A673 (cell line): ENCODE measurements at regions not wholly inside any gene's neighbourhood (a gene's known extent, or its start where the extent isn't known, plus 50 kb on each side); places are given as distances from the start of the nearest gene placed in this dataset.

Source experiments
- BruUV-seq: library from RNA; stranded (reverse); fragments of 400-500 nt; replicated peaks from 2 replicates; lab custom pipeline; 2021; lab: Mats Ljungman, UMichigan
- CTCF ChIA-PET: fragments of 300-600 bp; sonication (Branson Sonifier 250); formaldehyde crosslinking; loops from one replicate; lab custom pipeline; 2022; ENCODE audit warnings: antibody characterized with exemption; lab: Charles Lee
- POLR2A ChIA-PET: fragments of 300-600 bp; sonication (Branson Sonifier 250); formaldehyde crosslinking; loops from one replicate; lab custom pipeline; 2022; ENCODE audit warnings: antibody characterized with exemption; ENCODE audit not compliant: low non-redundant PET; lab: Charles Lee
- DNase-seq: peaks from one replicate; pipeline ENCODE4 v3.0.0-alpha.2; 2015; ENCODE audit warnings: low spot score
- H3K27ac ChIP-seq: fragments of 200-600 bp; sonication (generic); 2 replicates; pipeline ENCODE4 v1.5.1; 2016; ENCODE audit warnings: mixed run types, low read depth, mild to moderate bottlenecking, mixed read lengths, antibody characterized with exemption, low read length; ENCODE audit not compliant: poor library complexity, severe bottlenecking
- H3K27me3 ChIP-seq: fragments of 200-600 bp; sonication (generic); replicated peaks from 2 replicates; pipeline ENCODE4 v1.6.1; 2017; ENCODE audit warnings: mixed run types, low read depth, mild to moderate bottlenecking, mixed read lengths, antibody characterized with exemption, low read length; ENCODE audit not compliant: insufficient read depth, poor library complexity
- H3K36me3 ChIP-seq: fragments of 200-600 bp; sonication (generic); 2 replicates; pipeline ENCODE4 v1.6.1; 2016; ENCODE audit warnings: mixed run types, mild to moderate bottlenecking, mixed read lengths, antibody characterized with exemption, low read length; ENCODE audit not compliant: insufficient read depth, poor library complexity, severe bottlenecking
- H3K4me1 ChIP-seq: fragments of 200-600 bp; sonication (generic); 2 replicates; pipeline ENCODE4 v1.6.1; 2017; ENCODE audit warnings: mixed run types, mild to moderate bottlenecking, mixed read lengths, antibody characterized with exemption, low read length; ENCODE audit not compliant: insufficient read depth, poor library complexity, severe bottlenecking
- H3K4me3 ChIP-seq: fragments of 200-600 bp; sonication (generic); 2 replicates; pipeline ENCODE4 v1.5.1; 2016; ENCODE audit warnings: low read depth, mixed run types, mild to moderate bottlenecking, mixed read lengths, low read length; ENCODE audit not compliant: poor library complexity, severe bottlenecking
- H3K9me3 ChIP-seq: fragments of 200-600 bp; sonication (generic); 2 replicates; pipeline ENCODE4 v1.6.1; 2016; ENCODE audit warnings: mixed run types, low read depth, mild to moderate bottlenecking, mixed read lengths, antibody characterized with exemption, low read length; ENCODE audit not compliant: poor library complexity, severe bottlenecking
- EZH2 ChIP-seq: fragments of 200-600 bp; sonication (generic); IDR thresholded peaks from 2 replicates; pipeline ENCODE4 v1.6.1; 2017; ENCODE audit warnings: borderline replicate concordance, low read depth, mild to moderate bottlenecking, mixed read lengths, antibody characterized with exemption, low read length; ENCODE audit not compliant: poor library complexity, severe bottlenecking
- intact Hi-C: fragments of 100-400 bp; cut with micrococcal nuclease; formaldehyde crosslinking; loops from one replicate; pipeline ENCODE4 v1.10.0; 2022; ENCODE audit not compliant: unreplicated experiment
- TF ChIP-seq, protein P1 (sequence below): fragments of 300-800, 200-600 bp; sonication (generic); conservative IDR thresholded peaks from 2 replicates; pipeline ENCODE4 v1.5.1; 2017; ENCODE audit warnings: low read depth, mild to moderate bottlenecking, antibody characterized with exemption, low read length, moderate library complexity, mixed read lengths

DNA sequence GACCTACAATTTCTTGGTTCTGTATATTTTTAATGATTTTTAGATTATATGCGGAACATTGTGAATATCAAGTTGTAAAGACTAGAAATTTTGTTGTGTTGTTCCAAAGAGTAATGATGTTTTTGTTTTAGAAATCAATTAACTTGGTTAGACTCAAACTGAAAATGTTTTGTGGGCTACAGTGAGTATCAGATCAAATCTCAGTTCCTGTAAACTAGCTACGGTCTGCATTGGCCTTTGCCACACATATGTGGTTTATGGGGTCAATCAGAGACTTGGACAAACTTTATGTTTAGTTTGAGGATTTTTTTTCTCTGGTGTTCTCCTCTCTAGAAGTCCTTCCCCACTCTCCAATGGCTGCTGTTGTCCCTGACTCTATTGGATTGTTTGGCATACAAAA lies 308.0 kb upstream of the THRB start:
- BruUV-seq: no TSS peak
- POLR2A ChIA-PET: no interaction called here
- H3K4me1 ChIP-seq: no peaks in the 10 kb centered on the region

DNA sequence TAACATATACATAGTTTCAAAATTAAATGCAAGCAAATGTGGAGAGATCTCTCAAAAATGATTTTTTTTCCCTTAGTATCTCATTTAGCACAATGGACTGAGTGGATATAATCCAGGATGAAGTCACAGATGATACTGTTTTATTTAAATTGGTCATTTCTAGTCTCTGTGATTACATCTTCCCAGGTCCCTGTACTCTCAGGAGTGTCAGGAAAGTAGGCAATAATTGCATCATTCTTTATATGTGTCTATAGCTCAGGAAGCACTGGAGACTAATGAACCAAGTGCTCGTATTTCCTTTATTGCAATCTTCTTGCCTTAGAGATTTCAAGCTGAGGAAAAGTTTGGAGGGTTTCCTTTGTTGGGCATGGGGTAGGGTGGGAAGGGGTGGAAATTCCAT lies 309.4 kb upstream of the THRB start:
- Histone ChIP-seq H3K27me3 (no peaks in the 10 kb centered on the region), H3K4me3 (no peak overlapping the region), H3K36me3 (no peaks in the 10 kb centered on the region), H3K4me1 (no peaks in the 10 kb centered on the region), H3K9me3 (no peaks in the 10 kb centered on the region), H3K27ac (no peak overlapping the region)
- TF ChIP-seq, protein P1, sequence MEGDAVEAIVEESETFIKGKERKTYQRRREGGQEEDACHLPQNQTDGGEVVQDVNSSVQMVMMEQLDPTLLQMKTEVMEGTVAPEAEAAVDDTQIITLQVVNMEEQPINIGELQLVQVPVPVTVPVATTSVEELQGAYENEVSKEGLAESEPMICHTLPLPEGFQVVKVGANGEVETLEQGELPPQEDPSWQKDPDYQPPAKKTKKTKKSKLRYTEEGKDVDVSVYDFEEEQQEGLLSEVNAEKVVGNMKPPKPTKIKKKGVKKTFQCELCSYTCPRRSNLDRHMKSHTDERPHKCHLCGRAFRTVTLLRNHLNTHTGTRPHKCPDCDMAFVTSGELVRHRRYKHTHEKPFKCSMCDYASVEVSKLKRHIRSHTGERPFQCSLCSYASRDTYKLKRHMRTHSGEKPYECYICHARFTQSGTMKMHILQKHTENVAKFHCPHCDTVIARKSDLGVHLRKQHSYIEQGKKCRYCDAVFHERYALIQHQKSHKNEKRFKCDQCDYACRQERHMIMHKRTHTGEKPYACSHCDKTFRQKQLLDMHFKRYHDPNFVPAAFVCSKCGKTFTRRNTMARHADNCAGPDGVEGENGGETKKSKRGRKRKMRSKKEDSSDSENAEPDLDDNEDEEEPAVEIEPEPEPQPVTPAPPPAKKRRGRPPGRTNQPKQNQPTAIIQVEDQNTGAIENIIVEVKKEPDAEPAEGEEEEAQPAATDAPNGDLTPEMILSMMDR: no peak
- no peak for TF ChIP-seq EZH2
- no peak for DNase-seq
- CTCF ChIA-PET: no interaction called here
- POLR2A ChIA-PET: no interaction called here
- intact Hi-C loops: no loop called here
- no TSS peak for BruUV-seq

More for the DNA sequence above, 308.0 kb upstream of the THRB start:
- H3K27ac ChIP-seq: no peak overlapping the region
- no peaks in the 10 kb centered on the region for H3K36me3 ChIP-seq
- DNase-seq: no peak
- no peaks in the 10 kb centered on the region for H3K27me3 ChIP-seq
- H3K4me3 ChIP-seq: no peak overlapping the region
- CTCF ChIA-PET: no interaction called here
- TF ChIP-seq, protein P1: no peak
- no peak for TF ChIP-seq EZH2
- intact Hi-C loops: no loop called here
- no peaks in the 10 kb centered on the region for H3K9me3 ChIP-seq

DNA sequence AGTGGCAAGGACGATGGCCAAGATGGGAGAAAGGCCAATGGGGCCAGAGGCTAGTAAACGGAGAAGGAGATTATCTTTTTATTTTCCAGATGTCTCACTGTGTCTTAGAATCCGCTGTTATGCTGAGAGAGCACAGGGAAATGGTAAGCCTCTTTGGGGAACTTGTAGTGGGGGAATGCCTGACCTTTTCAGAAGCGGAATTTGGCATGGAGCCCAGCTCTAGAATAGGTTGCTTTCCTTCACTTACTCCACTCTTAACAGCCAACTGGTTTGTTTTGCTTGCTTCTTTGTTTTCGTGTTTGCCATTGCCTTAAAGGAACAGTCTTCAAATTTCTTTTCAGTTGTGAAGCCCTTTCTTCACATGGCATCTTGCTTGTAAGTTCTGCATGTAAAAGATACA lies 316.2 kb upstream of the THRB start:
- Histone ChIP-seq H3K27ac (no peak overlapping the region), H3K4me3 (no peak overlapping the region), H3K9me3 (no peaks in the 10 kb centered on the region), H3K27me3 (no peaks in the 10 kb centered on the region), H3K4me1 (no peaks in the 10 kb centered on the region), H3K36me3 (no peaks in the 10 kb centered on the region)
- ChIA-PET CTCF (no interaction called here), POLR2A (no interaction called here)
- no TSS peak for BruUV-seq
- peak; percentile 5 for DNase-seq
- TF ChIP-seq, protein P1: no peak
- no peak for TF ChIP-seq EZH2
- intact Hi-C loops: no loop called here
